ENCODE measurements at regions not wholly inside any gene's neighbourhood (a gene's known extent, or its start where the extent isn't known, plus 50 kb on each side); places are given as distances from the start of the nearest gene placed in this dataset.
A peak's percentile ranks its signal among the peaks of the same experiment; 100 is the strongest.
"Not testable (repeated sequence)": the region's sequence is repeated elsewhere in the genome, so short reads cannot be mapped to it uniquely, and the experiment has no call there.

DNA sequence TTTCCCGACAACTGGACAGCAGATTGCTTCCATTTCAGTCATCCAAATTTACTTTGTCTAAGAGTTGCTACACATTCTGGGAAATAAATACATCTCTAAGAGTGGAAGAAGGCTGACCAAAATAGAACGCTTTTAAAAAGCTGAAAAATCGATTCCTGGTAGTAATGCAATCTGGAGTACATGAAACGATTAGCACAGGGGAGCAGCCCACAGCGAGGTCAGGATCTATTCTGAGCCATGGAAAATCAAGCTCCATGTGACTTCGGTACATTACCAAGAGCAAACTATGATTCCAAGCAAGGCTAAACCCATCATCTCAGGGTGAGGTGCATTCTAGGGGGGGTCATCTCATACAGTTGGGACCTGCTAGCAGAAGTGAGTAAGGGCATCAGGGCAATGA, 249.3 kb downstream of the BLID start:
- H3K9me3 Mint-ChIP-seq = peaks cover 7% of the 10 kb centered on the region

DNA sequence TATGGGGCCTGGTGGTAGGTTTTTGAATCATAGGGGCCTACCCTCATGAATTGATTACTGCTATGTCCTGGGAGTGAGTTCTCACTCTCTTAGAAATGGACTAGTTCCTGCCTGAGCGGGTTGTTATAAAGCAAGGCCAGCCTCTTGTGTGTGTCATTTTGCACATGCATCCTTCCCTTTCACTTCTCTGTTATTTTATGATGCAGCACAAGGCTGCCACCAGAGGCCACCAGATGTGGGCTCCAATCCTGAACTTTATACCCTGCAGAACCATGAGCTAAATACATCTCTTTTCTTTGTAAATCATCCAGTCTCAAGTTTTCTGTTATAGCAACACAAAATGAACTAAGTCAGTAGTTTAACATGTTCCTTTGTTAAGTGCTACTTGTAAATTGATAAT, 251.4 kb downstream of the BLID start:
- no peak overlapping the region for H3K4me3 Mint-ChIP-seq
- no peaks in the 10 kb centered on the region for H3K27me3 Mint-ChIP-seq (ENCODE audit: low read depth)
- no peak for DNase-seq
- peaks cover 14% of the 10 kb centered on the region for H3K9me3 Mint-ChIP-seq
- no peaks in the 10 kb centered on the region for H3K36me3 Mint-ChIP-seq (ENCODE audit: insufficient read depth)
- H3K4me1 Mint-ChIP-seq (ENCODE audit: low read depth) = no peaks in the 10 kb centered on the region
- ATAC-seq = no peak

More for the DNA sequence above, 249.3 kb downstream of the BLID start:
- ATAC-seq = no peak
- DNase-seq = no peak
- Mint-ChIP-seq H3K4me1 (ENCODE audit: low read depth) (no peaks in the 10 kb centered on the region), H3K4me3 (no peak overlapping the region), H3K36me3 (ENCODE audit: insufficient read depth) (no peaks in the 10 kb centered on the region), H3K27me3 (ENCODE audit: low read depth) (no peaks in the 10 kb centered on the region)

DNA sequence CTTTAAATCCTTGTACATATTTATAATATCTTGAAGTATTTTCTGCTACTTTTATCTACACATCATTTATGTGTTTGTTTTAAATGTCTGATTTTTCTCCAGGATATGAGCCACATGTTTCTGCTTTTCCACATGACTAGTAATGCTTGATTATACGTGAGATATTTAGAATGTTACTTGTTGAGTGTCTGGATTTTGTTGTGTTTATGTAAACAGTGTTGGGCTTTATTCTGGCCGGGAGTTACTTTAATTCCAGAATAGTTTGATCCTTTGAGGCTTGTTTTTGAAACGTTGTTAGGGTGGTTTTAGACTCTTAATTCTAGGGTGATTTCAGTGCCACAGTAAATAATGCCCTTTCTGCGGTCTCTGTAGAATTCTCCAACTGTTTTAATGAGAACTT, 252.9 kb downstream of the BLID start:
- ATAC-seq = no peak
- no peaks in the 10 kb centered on the region for H3K36me3 Mint-ChIP-seq (ENCODE audit: insufficient read depth)
- no peak for DNase-seq
- H3K4me3 Mint-ChIP-seq = no peak overlapping the region
- no peaks in the 10 kb centered on the region for H3K4me1 Mint-ChIP-seq (ENCODE audit: low read depth)
- peaks cover 14% of the 10 kb centered on the region for H3K9me3 Mint-ChIP-seq
- H3K27me3 Mint-ChIP-seq (ENCODE audit: low read depth) = no peaks in the 10 kb centered on the region

DNA sequence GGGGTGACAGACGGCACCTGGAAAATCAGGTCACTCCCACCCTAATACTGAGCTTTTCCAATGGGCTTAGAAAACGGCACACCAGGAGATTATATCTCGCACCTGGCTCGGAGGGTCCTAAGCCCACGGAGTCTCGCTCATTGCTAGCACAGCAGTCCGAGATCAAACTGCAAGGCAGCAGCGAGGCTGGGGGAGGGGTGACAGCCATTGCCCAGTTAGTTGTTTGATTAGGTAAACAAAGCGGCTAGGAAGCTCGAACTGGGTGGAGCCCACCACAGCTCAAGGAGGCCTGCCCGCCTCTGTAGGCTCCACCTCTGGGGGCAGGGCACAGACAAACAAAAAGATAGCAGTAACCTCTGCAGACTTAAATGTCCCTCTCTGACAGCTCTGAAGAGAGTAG, 260.9 kb downstream of the BLID start:
- peaks cover 16% of the 10 kb centered on the region for H3K9me3 Mint-ChIP-seq
- DNase-seq; H3K27me3 Mint-ChIP-seq (ENCODE audit: low read depth); H3K4me3 Mint-ChIP-seq; H3K4me1 Mint-ChIP-seq (ENCODE audit: low read depth); ATAC-seq; H3K36me3 Mint-ChIP-seq (ENCODE audit: insufficient read depth): not testable (repeated sequence)

DNA sequence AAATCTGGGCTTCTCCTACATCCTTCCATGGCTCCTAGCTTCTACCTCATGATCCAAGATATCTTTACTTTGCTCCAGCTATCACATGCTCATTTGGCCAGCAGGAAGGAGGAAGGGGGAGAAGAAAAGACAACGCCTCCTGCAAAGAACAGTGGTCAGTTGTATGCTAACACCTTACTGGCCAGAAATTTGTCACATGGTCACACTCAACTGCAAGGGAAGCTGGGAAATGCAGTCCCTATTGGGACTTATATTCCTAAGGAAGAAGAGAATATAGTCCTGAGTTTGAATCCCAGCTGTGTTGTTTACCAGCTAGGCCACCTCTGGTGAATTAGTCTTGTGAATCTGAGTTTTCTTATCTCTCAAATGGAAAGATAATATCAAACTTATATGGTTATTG, 272.0 kb downstream of the BLID start:
- Mint-ChIP-seq H3K4me3 (no peak overlapping the region), H3K4me1 (ENCODE audit: low read depth) (no peaks in the 10 kb centered on the region), H3K27me3 (ENCODE audit: low read depth) (peaks cover 1% of the 10 kb centered on the region), H3K36me3 (ENCODE audit: insufficient read depth) (no peaks in the 10 kb centered on the region), H3K9me3 (peaks cover 5% of the 10 kb centered on the region)
- ATAC-seq = no peak
- DNase-seq = no peak

DNA sequence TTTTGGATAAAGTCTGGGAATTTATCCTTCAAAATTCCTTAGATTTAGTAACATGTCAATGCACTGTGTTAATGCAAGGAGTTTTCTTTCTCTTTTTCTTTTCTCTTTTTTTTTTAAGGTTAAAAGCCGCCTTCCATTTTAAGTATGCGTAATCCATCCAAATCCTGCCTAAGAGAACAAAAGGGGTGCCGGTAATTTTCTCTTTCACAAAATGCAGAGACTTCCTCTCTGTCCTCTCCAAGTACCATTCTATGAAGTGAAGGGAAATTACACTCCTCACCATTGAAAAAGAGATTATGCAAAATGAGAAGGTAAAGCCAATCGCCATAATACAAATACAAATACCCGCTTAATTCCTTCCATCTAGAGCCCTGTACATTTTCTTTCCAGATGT, 273.8 kb downstream of the BLID start:
- Mint-ChIP-seq H3K4me3 (no peak overlapping the region), H3K4me1 (ENCODE audit: low read depth) (no peaks in the 10 kb centered on the region), H3K27me3 (ENCODE audit: low read depth) (peaks cover 1% of the 10 kb centered on the region), H3K36me3 (ENCODE audit: insufficient read depth) (no peaks in the 10 kb centered on the region), H3K9me3 (peaks cover 5% of the 10 kb centered on the region)
- ATAC-seq (no peak), DNase-seq (no peak)

DNA sequence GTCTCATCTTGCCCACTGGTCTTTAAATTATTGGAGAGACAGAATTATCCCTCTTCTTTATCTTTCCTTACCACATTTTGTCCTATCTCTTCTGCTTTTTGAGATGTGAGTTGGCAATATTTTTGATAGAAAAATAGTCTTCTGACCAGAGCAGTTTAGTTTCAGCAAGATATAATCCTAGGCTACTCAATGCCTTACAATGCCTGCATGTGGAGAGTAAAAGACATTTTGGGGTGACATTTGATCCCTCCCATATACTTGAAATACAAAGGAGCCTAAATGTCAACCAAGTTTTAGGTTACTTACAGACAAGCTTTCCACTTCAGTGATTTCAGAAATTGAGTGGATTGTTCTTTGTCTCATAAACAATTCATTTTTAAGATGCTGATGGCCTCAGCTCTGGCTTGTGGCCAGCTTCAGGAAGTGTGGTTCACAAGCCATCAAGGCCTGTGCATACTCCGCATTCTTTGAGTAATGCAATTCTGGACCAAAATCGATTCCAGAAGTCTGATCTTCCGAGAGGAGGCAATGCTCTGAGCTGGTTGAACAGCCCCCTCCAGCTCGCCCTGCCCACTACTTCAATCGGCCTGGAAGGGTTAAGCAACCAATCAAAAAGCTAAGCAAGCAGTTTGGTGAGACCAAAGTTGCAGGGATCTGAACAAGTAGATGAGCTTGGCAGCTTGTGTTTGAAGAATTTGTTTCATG, 274.4 kb downstream of the BLID start:
- Mint-ChIP-seq H3K27me3 (ENCODE audit: low read depth) (peaks cover 1% of the 10 kb centered on the region), H3K36me3 (ENCODE audit: insufficient read depth) (no peaks in the 10 kb centered on the region), H3K4me1 (ENCODE audit: low read depth) (no peaks in the 10 kb centered on the region), H3K9me3 (peaks cover 10% of the 10 kb centered on the region), H3K4me3 (no peak overlapping the region)
- ATAC-seq = no peak
- no peak for DNase-seq

DNA sequence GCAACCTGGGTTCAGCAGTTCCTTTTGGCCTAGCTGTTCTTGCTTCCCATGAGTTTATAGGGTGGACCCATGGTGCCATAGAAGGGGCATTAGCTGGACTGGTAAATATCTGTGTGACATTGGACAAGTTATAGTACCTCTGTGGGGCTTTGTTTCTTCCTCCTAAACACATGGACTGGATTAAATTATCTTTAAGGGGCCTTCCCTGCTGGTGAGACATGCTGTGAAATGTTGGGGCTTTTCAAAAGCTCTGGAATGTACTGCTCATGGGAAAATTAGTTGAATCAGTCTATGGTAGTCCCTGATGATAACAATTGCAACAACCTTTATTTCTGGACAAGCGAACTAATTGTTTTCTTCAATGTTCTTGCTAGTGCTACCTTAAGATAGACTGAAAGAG, 276.2 kb downstream of the BLID start:
- H3K9me3 Mint-ChIP-seq = peaks cover 25% of the 10 kb centered on the region
- no peak for DNase-seq
- H3K4me1 Mint-ChIP-seq (ENCODE audit: low read depth) = no peaks in the 10 kb centered on the region
- no peak overlapping the region for H3K4me3 Mint-ChIP-seq
- H3K36me3 Mint-ChIP-seq (ENCODE audit: insufficient read depth) = no peaks in the 10 kb centered on the region
- H3K27me3 Mint-ChIP-seq (ENCODE audit: low read depth) = no peaks in the 10 kb centered on the region
- no peak for ATAC-seq

DNA sequence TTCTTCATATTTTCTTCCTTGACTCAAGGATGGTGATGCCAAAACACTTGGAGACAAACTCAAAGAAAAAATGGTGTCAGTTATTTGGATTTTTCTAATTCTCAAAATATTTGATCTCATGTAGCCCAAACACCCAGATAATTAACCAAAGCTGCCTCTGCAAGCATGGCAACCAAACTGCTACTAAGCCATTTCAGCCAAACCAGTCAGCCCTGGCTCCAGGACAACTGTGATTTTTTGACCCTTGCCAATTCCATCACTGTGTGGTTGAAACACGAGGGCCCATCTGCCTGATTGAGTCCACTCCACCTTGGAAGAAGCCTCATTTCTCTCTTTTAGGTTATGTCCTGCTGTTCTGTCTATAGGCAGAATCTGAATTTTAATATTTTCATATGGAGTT, 277.4 kb downstream of the BLID start:
- H3K27me3 Mint-ChIP-seq (ENCODE audit: low read depth) = no peaks in the 10 kb centered on the region
- no peak for ATAC-seq
- H3K36me3 Mint-ChIP-seq (ENCODE audit: insufficient read depth) = no peaks in the 10 kb centered on the region

DNA sequence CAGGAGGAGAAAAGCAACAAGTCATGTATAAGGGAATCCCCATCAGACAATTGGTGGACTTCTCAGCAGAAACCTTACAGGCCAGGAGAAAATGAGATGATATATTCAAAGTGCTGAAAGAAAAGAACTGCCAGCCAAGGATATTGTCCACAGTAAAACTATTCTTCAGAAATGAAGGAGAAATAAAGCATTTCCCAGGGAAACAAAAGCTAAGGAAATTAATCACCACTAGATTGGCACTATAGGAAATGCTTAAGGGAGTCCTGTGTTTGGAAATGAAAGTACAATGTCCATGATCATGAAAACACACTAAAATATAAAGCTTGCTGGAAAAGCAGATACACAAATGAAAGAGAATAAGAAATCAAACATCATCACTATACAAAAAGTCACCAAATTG, 282.0 kb downstream of the BLID start:
- ATAC-seq (no peak), DNase-seq (no peak)
- Mint-ChIP-seq H3K4me1 (ENCODE audit: low read depth) (no peaks in the 10 kb centered on the region), H3K9me3 (peaks cover 58% of the 10 kb centered on the region), H3K36me3 (ENCODE audit: insufficient read depth) (no peaks in the 10 kb centered on the region), H3K4me3 (no peak overlapping the region), H3K27me3 (ENCODE audit: low read depth) (no peaks in the 10 kb centered on the region)

More for the DNA sequence above, 277.4 kb downstream of the BLID start:
- no peak for DNase-seq
- Mint-ChIP-seq H3K4me1 (ENCODE audit: low read depth) (no peaks in the 10 kb centered on the region), H3K4me3 (no peak overlapping the region), H3K9me3 (peaks cover 38% of the 10 kb centered on the region)

DNA sequence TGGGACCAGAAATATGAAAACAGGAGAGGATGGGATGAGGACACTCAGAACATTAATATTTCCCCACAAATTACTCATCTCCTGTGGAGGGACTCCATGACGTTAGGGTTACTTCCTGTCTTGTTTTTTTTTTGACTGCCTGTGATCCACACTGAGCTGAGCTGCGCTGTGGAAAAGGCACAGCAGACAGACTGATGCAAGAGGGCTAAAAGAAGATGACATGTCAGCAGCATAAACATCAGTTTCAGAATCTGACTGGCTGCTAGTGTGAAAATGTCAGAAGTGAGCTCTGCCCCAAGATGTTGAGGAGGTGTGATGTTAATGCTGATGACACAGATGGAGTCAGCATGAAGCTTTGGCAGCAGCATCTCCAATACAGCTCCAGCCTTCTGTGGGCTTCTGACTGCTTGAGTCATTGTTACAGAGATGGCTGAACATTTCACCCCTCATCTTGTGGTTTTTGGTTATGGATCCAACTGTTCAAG, 286.8 kb downstream of the BLID start:
- H3K36me3 Mint-ChIP-seq (ENCODE audit: insufficient read depth) = no peaks in the 10 kb centered on the region
- H3K9me3 Mint-ChIP-seq = peaks cover 33% of the 10 kb centered on the region
- DNase-seq (no peak), ATAC-seq (peak in 1 of 2 donors; percentile 10)
- no peak overlapping the region for H3K4me3 Mint-ChIP-seq
- no peaks in the 10 kb centered on the region for H3K27me3 Mint-ChIP-seq (ENCODE audit: low read depth)
- H3K4me1 Mint-ChIP-seq (ENCODE audit: low read depth) = no peaks in the 10 kb centered on the region

DNA sequence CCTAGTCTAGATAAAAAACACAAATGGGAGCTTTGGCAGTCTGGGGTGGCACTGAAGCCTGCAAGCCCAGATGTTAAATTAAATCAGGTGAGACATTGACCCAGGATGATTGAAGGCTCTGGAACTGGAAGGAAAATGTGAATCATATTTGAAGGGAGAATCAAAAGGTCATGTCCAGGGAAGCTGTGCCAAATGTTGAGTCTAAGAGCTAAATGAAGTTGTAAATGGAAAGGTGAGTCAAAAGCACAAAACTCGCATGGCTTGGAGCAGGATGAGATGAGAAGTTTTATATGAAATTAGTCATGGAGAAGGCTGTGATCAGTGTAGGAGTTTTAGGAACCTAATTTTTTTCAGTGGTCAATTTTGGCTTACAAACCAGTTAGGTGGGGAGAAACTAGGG, 301.1 kb downstream of the BLID start:
- Mint-ChIP-seq H3K4me3 (no peak overlapping the region), H3K9me3 (peaks cover 27% of the 10 kb centered on the region), H3K36me3 (ENCODE audit: insufficient read depth) (no peaks in the 10 kb centered on the region), H3K4me1 (ENCODE audit: low read depth) (no peaks in the 10 kb centered on the region), H3K27me3 (ENCODE audit: low read depth) (no peaks in the 10 kb centered on the region)
- ATAC-seq (no peak), DNase-seq (no peak)

DNA sequence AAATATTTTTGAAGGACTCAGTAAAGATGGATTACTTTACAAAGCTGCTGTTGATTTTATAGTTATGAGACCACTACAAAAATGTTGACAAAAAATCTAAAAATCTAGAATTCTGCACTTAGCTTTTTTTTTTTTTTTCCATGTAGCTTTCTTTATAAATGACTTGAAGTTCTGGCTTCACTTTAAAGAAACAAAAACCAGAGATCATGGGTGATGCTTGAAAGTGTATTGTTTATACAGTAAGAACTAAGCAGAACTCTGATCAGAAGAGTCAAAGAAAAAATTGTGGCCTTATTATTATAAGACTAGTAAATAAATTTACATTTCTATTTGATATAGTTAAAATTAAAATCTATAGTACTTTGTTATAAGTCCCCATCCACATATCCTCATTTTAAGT, 301.7 kb downstream of the BLID start:
- no peaks in the 10 kb centered on the region for H3K27me3 Mint-ChIP-seq (ENCODE audit: low read depth)
- peaks cover 27% of the 10 kb centered on the region for H3K9me3 Mint-ChIP-seq
- H3K4me3 Mint-ChIP-seq = no peak overlapping the region
- no peaks in the 10 kb centered on the region for H3K36me3 Mint-ChIP-seq (ENCODE audit: insufficient read depth)
- no peak for DNase-seq
- H3K4me1 Mint-ChIP-seq (ENCODE audit: low read depth) = no peaks in the 10 kb centered on the region
- ATAC-seq = no peak

DNA sequence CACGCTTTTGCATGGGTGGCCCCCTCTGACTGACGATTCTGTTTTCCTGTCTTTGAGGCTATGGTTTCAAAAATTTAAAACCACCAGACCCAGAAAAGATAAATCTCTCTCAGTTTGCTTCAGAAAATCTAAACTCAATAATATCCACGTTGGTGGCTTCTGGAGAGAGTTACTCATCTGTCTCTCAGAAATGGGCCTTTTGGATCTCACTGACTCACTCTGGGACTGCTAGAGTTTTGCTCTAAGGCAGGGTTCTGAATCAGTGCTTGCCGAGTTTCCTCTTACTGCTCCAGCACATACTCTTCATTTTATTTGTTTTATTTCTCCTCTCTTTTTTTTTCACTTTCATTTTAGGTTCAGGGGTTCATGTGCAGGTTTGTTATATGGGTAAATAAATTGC, 305.7 kb downstream of the BLID start:
- Mint-ChIP-seq H3K4me1 (ENCODE audit: low read depth) (no peaks in the 10 kb centered on the region), H3K4me3 (no peak overlapping the region), H3K9me3 (peaks cover 24% of the 10 kb centered on the region), H3K36me3 (ENCODE audit: insufficient read depth) (no peaks in the 10 kb centered on the region), H3K27me3 (ENCODE audit: low read depth) (no peaks in the 10 kb centered on the region)
- DNase-seq (no peak), ATAC-seq (no peak)

DNA sequence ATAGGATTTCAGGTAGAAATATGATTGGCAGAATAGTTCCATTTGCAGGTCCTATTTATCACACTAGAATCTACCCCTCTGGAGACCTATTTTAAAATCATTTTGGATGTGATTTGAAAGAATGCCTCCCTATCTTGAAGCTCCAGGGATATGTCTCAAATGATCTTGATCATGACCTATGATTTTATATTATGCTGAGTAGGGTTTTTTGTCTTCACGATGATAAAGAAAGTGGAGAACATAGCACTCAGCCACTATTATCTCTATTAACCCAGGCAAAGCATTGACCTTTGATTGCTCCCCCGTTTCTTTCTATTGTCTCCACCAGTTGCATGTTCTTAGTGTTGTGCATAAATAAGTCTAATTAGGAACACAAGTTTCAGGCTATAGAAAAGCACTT, 307.9 kb downstream of the BLID start:
- no peak for DNase-seq
- H3K4me3 Mint-ChIP-seq = no peak overlapping the region
- H3K9me3 Mint-ChIP-seq = peaks cover 19% of the 10 kb centered on the region
- no peak for ATAC-seq
- no peaks in the 10 kb centered on the region for H3K4me1 Mint-ChIP-seq (ENCODE audit: low read depth)
- peaks cover 2% of the 10 kb centered on the region for H3K27me3 Mint-ChIP-seq (ENCODE audit: low read depth)
- H3K36me3 Mint-ChIP-seq (ENCODE audit: insufficient read depth) = no peaks in the 10 kb centered on the region

Measured in activated T-cell treated with anti-CD3 and anti-CD28 coated beads, Interleukin-2, amount 50 U/mL, for 4 hours (primary cell).